K562 (cell line): ENCODE measurements at regions not wholly inside any gene's neighbourhood (a gene's known extent, or its start where the extent isn't known, plus 50 kb on each side); places are given as distances from the start of the nearest gene placed in this dataset.

Experiments
- ATAC-seq: fragments of 200-7000 bp; cut with Tn5 transposase; 3 replicates; pipeline ENCODE4 v1.9.1; 2020; ENCODE audit warnings: moderate library complexity
- BruUV-seq: library from RNA; stranded (reverse); fragments of 400-500 nt; replicated peaks from 2 replicates; lab custom pipeline; 2021; lab: Mats Ljungman, UMichigan
- CTCF ChIA-PET: fragments of 300-600 bp; formaldehyde crosslinking; extraction: SDS; loops from one replicate; lab custom pipeline; 2021; ENCODE audit warnings: low intra/inter-chr PET ratio; lab: Yijun Ruan, JAX
- POLR2A ChIA-PET: fragments of 300-600, 350-650 bp; sonication (Branson Sonifier 250); formaldehyde crosslinking; extraction: SDS; loops from one replicate; lab custom pipeline; 2021; ENCODE audit warnings: antibody characterized with exemption, inconsistent platforms; lab: Yijun Ruan, JAX
- DNase-seq, 4 experiments: peaks; one replicate each; pipeline versions ENCODE4 v3.0.0 to v3.0.0-alpha.2; 2011 to 2018; ENCODE audit warnings: low spot score in 3 of 4, mixed read lengths in 3 of 4; ENCODE audit errors: extremely low read depth in 1 of 4
- FAIRE-seq: peaks from 2 replicates; lab custom pipeline; 2011; peaks lifted over from hg19 to GRCh38; lab: Jason Lieb, UNC
- H2AFZ ChIP-seq: 2 replicates; pipeline ENCODE4 v1.6.0; 2011; ENCODE audit warnings: low read depth, low read length, control low read depth, inconsistent platforms
- H3K27ac ChIP-seq: fragments of 200-600 bp; 3 replicates; pipeline ENCODE4 v1.8.0; 2011; ENCODE audit warnings: low read depth, mild to moderate bottlenecking, control low read depth, inconsistent platforms, low read length, moderate library complexity, mixed read lengths; ENCODE audit errors: extremely low read depth
- H3K27me3 ChIP-seq, 2 experiments: fragments of 300-600 bp in 1 of 2; 2 replicates in 1 of 2; 3 replicates in 1 of 2; pipeline versions ENCODE4 v1.6.0 to v1.8.0; 2011; ENCODE audit warnings: inconsistent platforms in 2 of 2, low read length in 2 of 2, mild to moderate bottlenecking in 1 of 2, mixed read lengths in 1 of 2, moderate library complexity in 1 of 2; ENCODE audit not compliant: control insufficient read depth in 2 of 2, insufficient read depth in 2 of 2
- H3K36me3 ChIP-seq: fragments of 300-600 bp; 3 replicates; pipeline ENCODE4 v1.8.0; 2011; ENCODE audit warnings: mild to moderate bottlenecking, low read length, inconsistent platforms; ENCODE audit not compliant: control insufficient read depth, insufficient read depth
- H3K4me1 ChIP-seq, 2 experiments: fragments of 200-600 bp in 1 of 2; replicated peaks in 1 of 2; 2 replicates in 1 of 2; 3 replicates in 1 of 2; pipeline versions ENCODE4 v1.5.1 to v1.8.0; 2011; ENCODE audit warnings: inconsistent platforms in 2 of 2, low read length in 2 of 2, mild to moderate bottlenecking in 1 of 2, mixed read lengths in 1 of 2, moderate library complexity in 1 of 2; ENCODE audit not compliant: control insufficient read depth in 2 of 2, insufficient read depth in 2 of 2
- H3K4me2 ChIP-seq: 2 replicates; pipeline ENCODE4 v1.6.1; 2011; ENCODE audit warnings: low read length, control low read depth, inconsistent platforms, mixed read lengths; ENCODE audit not compliant: insufficient read depth
- H3K4me3 ChIP-seq: fragments of 200-600 bp; sonication (generic), shearing (Covaris generic); 2 replicates; pipeline ENCODE4 v1.5.1; 2016; ENCODE audit warnings: control low read depth, inconsistent platforms
- H3K79me2 ChIP-seq: fragments of 200-600 bp; 3 replicates; pipeline ENCODE4 v1.8.0; 2011; ENCODE audit warnings: low read length, inconsistent platforms; ENCODE audit not compliant: control insufficient read depth, insufficient read depth
- H3K9ac ChIP-seq, 2 experiments: 2 replicates each; pipeline versions ENCODE4 v1.6.0 to v1.6.1; 2011; ENCODE audit warnings: low read depth in 2 of 2, low read length in 2 of 2, control low read depth in 1 of 2, inconsistent platforms in 1 of 2, mild to moderate bottlenecking in 1 of 2, mixed read lengths in 1 of 2; ENCODE audit not compliant: insufficient read depth in 1 of 2
- H3K9me1 ChIP-seq: one replicate; pipeline ENCODE4 v1.6.0; 2011; ENCODE audit warnings: inconsistent platforms, mild to moderate bottlenecking, low read length, moderate library complexity; ENCODE audit not compliant: control insufficient read depth, insufficient read depth
- H3K9me3 ChIP-seq: replicated peaks from 2 replicates; pipeline ENCODE4 v1.5.1; 2011; ENCODE audit warnings: low read depth, low read length, inconsistent platforms; ENCODE audit not compliant: control insufficient read depth, insufficient read depth
- H4K20me1 ChIP-seq: replicated peaks from 2 replicates; pipeline ENCODE4 v1.6.1; 2011; ENCODE audit warnings: low read length, inconsistent platforms, mixed read lengths; ENCODE audit not compliant: control insufficient read depth, insufficient read depth
- CBX2 ChIP-seq: fragments of 200-600 bp; sonication (generic); IDR thresholded peaks from one replicate; pipeline ENCODE4 v1.6.1; 2012; ENCODE audit warnings: mild to moderate bottlenecking, low read length, inconsistent platforms; ENCODE audit not compliant: insufficient read depth, poor library complexity, severe bottlenecking
- CEBPB ChIP-seq: fragments of 450-650 bp; IDR thresholded peaks from 2 replicates; pipeline ENCODE4 v1.6.1; 2016; ENCODE audit warnings: missing genetic modification characterization, missing compliant biosample characterization
- ESRRB ChIP-seq: fragments of 250-450 bp; sonication (Bioruptor Pico); IDR thresholded peaks from 2 replicates; pipeline ENCODE4 v1.5.0; 2020; ENCODE audit warnings: mild to moderate bottlenecking, moderate library complexity, borderline replicate concordance
- HNRNPK ChIP-seq: fragments of 200-400 bp; formaldehyde crosslinking; IDR thresholded peaks from one replicate; pipeline ENCODE4 v1.6.1; 2018; ENCODE audit warnings: mild to moderate bottlenecking, low read depth, low read length; ENCODE audit not compliant: poor library complexity, severe bottlenecking
- JUNB ChIP-seq: fragments of 450-650 bp; formaldehyde crosslinking; conservative IDR thresholded peaks from 2 replicates; pipeline ENCODE4 v1.4.0; 2020; ENCODE audit warnings: mild to moderate bottlenecking
- POLR2G ChIP-seq: fragments of 200-400 bp; formaldehyde crosslinking; IDR thresholded peaks from 2 replicates; pipeline ENCODE4 v1.6.1; 2017; ENCODE audit warnings: low read depth, mild to moderate bottlenecking, antibody characterized with exemption, low read length, moderate library complexity
- RCOR1 ChIP-seq, 2 experiments: IDR thresholded peaks; 2 replicates each; pipeline ENCODE4 v1.6.1; 2012; ENCODE audit warnings: low read depth in 2 of 2, low read length in 2 of 2, borderline replicate concordance in 1 of 2, improper control_type of control experiment in 1 of 2
- TRIM25 ChIP-seq: fragments of 450-650 bp; IDR thresholded peaks from 2 replicates; pipeline ENCODE4 v1.7.0; 2016; ENCODE audit warnings: borderline replicate concordance
- ZBTB9 ChIP-seq: fragments of 450-650 bp; formaldehyde crosslinking; IDR thresholded peaks from 2 replicates; pipeline ENCODE4 v1.4.0; 2020; ENCODE audit warnings: mild to moderate bottlenecking, moderate library complexity
- ZC3H8 ChIP-seq: fragments of 450-650 bp; IDR thresholded peaks from 2 replicates; pipeline ENCODE4 v1.6.1; 2017
- ZNF165 ChIP-seq: fragments of 250-450 bp; sonication (Bioruptor Pico); IDR thresholded peaks from 2 replicates; pipeline ENCODE4 v1.4.0; 2020; ENCODE audit warnings: borderline replicate concordance
- WGBS: fragments of 100-300 bp; shearing (Covaris generic); methylation state at CpG from one replicate; pipeline ENCODE4 v1.1.6; 2016; ENCODE audit warnings: low coverage, mixed read lengths; ENCODE audit not compliant: insufficient coverage; ENCODE audit errors: missing lambda C conversion rate; 5-methylcytosine and 5-hydroxymethylcytosine counted together
- in situ Hi-C: fragments of 300-500 bp; cut with MboI; formaldehyde crosslinking; loops from 4 replicates; pipeline ENCODE4 v1.15.0; 2018; ENCODE audit warnings: inconsistent platforms, mixed read lengths
- intact Hi-C: fragments of 100-400 bp; cut with micrococcal nuclease; formaldehyde crosslinking; loops from 2 replicates; pipeline ENCODE4 v1.14.2; 2022
- TF ChIP-seq, protein P1 (sequence below), 3 experiments: IDR thresholded peaks in 2 of 3; conservative IDR thresholded peaks in 1 of 3; 2 replicates each; pipeline ENCODE4 v1.5.1; 2011 to 2012; ENCODE audit warnings: low read length in 3 of 3, mild to moderate bottlenecking in 3 of 3, control low read depth in 2 of 3, improper control_type of control experiment in 1 of 3, inconsistent platforms in 1 of 3, low read depth in 1 of 3, mixed read lengths in 1 of 3, moderate library complexity in 1 of 3; ENCODE audit not compliant: insufficient read depth in 2 of 3

- TF ChIP-seq CEBPB = no peak
- TF ChIP-seq RCOR1 (IDR thresholded peaks at IDR 0.05; ENCODE audit: borderline replicate concordance in 1 of 2, low read depth in 2 of 2, low read length in 2 of 2) = no peak
- Histone ChIP-seq H4K20me1 (no peaks in the 10 kb centered on the region), H2AFZ (no peak overlapping the region), H3K36me3 (no peaks in the 10 kb centered on the region), H3K9me1 (no peaks in the 10 kb centered on the region), H3K79me2 (no peaks in the 10 kb centered on the region), H3K27ac (no peak overlapping the region), H3K27me3 (no peaks in the 10 kb centered on the region), H3K9me3 (no peaks in the 10 kb centered on the region), H3K4me2 (no peak overlapping the region), H3K4me1 (no peaks in the 10 kb centered on the region), H3K9ac (no peak overlapping the region), H3K4me3 (no peak overlapping the region)
- 0% methylated on average over 1 of the region's 1 CpG for WGBS
- BruUV-seq = no TSS peak
- DNase-seq (no peak), ATAC-seq (no peak), FAIRE-seq (no peak)
- intact Hi-C loops (no loop called here), in situ Hi-C loops (no loop called here)
- ChIA-PET POLR2A (no interaction called here), CTCF (no interaction called here)
These were observed 957.5 kb upstream of the EPHA7 start for GRCh38 chr6:94376876-94377275.

DNA sequence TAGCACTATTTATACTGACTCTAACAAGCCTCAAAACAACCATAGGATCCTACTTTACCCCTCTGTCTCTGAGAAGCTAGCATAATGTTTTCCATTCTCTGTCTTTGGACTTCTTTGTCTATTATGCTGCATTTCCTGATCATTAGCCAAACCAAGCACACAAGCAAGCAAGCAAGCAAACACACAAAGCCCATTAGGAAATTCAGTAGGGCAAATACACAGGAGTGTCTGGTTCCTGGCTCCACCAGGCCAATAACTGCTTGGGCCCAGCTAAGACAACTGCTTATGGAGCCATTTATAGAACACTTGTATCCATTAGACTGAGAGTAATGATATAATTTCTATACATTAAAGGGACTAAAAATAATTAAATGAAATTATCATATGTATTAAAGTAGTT lies 952.9 kb upstream of the EPHA7 start:
- no TSS peak for BruUV-seq
- no peaks in the 10 kb centered on the region for H4K20me1 ChIP-seq
- H3K79me2 ChIP-seq = no peaks in the 10 kb centered on the region
- H3K4me1 ChIP-seq = no peaks in the 10 kb centered on the region
- no peak overlapping the region for H3K9ac ChIP-seq
- no peak overlapping the region for H2AFZ ChIP-seq
- no peak for DNase-seq
- no peaks in the 10 kb centered on the region for H3K9me1 ChIP-seq
- H3K36me3 ChIP-seq = no peaks in the 10 kb centered on the region
- ChIA-PET POLR2A (no interaction called here), CTCF (no interaction called here)
- H3K9me3 ChIP-seq = no peaks in the 10 kb centered on the region
- no peak overlapping the region for H3K4me2 ChIP-seq
- in situ Hi-C loops (no loop called here), intact Hi-C loops (no loop called here)
- H3K27me3 ChIP-seq = no peaks in the 10 kb centered on the region
- H3K27ac ChIP-seq = no peak overlapping the region
- H3K4me3 ChIP-seq = no peak overlapping the region
- ATAC-seq = no peak
- no peak for FAIRE-seq
- no peak for TF ChIP-seq ZNF165 (CRISPR knock-in tag)
- TF ChIP-seq HNRNPK = no peak
- no peak for TF ChIP-seq ESRRB (CRISPR knock-in tag)
- TF ChIP-seq, protein P1, sequence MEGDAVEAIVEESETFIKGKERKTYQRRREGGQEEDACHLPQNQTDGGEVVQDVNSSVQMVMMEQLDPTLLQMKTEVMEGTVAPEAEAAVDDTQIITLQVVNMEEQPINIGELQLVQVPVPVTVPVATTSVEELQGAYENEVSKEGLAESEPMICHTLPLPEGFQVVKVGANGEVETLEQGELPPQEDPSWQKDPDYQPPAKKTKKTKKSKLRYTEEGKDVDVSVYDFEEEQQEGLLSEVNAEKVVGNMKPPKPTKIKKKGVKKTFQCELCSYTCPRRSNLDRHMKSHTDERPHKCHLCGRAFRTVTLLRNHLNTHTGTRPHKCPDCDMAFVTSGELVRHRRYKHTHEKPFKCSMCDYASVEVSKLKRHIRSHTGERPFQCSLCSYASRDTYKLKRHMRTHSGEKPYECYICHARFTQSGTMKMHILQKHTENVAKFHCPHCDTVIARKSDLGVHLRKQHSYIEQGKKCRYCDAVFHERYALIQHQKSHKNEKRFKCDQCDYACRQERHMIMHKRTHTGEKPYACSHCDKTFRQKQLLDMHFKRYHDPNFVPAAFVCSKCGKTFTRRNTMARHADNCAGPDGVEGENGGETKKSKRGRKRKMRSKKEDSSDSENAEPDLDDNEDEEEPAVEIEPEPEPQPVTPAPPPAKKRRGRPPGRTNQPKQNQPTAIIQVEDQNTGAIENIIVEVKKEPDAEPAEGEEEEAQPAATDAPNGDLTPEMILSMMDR (IDR thresholded peaks at IDR 0.05 in 2 of 3, conservative IDR thresholded peaks at IDR 0.05 in 1 of 3; ENCODE audit: insufficient read depth in 2 of 3, low read depth in 1 of 3, low read length in 3 of 3) = no peak
- TF ChIP-seq TRIM25 = no peak
- TF ChIP-seq JUNB (CRISPR knock-in tag) = no peak
- TF ChIP-seq CBX2 = no peak
- no peak for TF ChIP-seq POLR2G
- no peak for TF ChIP-seq ZBTB9 (CRISPR knock-in tag)
- no peak for TF ChIP-seq ZC3H8
